Breast epithelium (tissue), 3 donors: ENCODE measurements at regions not wholly inside any gene's neighbourhood (a gene's known extent, or its start where the extent isn't known, plus 50 kb on each side); places are given as distances from the start of the nearest gene placed in this dataset.

ENCODE experiments used
- CTCF ChIP-seq, 3 donors: fragments of 450-650 bp; IDR thresholded peaks; one replicate each; pipeline ENCODE4 v1.5.1; 2016 to 2017; ENCODE audit warnings: antibody characterized with exemption in 3 of 3, mild to moderate bottlenecking in 3 of 3, moderate library complexity in 3 of 3
- POLR2A ChIP-seq: fragments of 450-650 bp; IDR thresholded peaks from one replicate; pipeline ENCODE4 v1.6.1; 2016; ENCODE audit warnings: antibody characterized with exemption, mild to moderate bottlenecking, moderate library complexity

GRCh38 chr9:32867601-32868204 lies 84.4 kb downstream of the TMEM215 start:
- no peak for TF ChIP-seq CTCF (IDR thresholded peaks at IDR 0.05)
- TF ChIP-seq POLR2A = no peak
